GM18867 (cell line): ENCODE measurements at regions not wholly inside any gene's neighbourhood (a gene's known extent, or its start where the extent isn't known, plus 50 kb on each side); places are given as distances from the start of the nearest gene placed in this dataset.
"Not testable (repeated sequence)": the region's sequence is repeated elsewhere in the genome, so short reads cannot be mapped to it uniquely, and the experiment has no call there.

Source experiments
- ATAC-seq: cut with Tn5 transposase; IDR thresholded peaks from one replicate; pipeline ENCODE4 v1.9.1; 2021; ENCODE audit warnings: mild to moderate bottlenecking, moderate library complexity; ENCODE audit not compliant: unreplicated experiment

DNA sequence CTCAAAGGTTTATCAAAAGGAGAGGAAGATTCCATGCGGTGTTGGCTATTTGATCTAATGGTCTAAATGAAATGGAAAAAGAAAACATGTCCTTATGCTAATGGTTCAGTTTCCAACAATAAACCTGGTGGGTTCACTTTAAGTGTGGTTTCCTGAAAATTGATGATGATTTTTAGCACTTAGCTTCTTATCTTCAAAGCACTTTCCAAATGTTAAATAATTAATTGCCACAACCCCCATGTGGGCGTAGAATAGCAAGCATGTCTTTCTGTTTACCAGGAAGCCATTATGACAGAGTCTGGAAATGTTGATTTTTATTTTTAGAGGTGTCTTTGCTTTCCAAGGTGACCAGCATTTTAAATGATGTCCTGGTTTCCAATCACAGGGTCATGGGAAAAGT is 134.8 kb upstream of the SLC4A4 start:
- ATAC-seq: no peak

DNA sequence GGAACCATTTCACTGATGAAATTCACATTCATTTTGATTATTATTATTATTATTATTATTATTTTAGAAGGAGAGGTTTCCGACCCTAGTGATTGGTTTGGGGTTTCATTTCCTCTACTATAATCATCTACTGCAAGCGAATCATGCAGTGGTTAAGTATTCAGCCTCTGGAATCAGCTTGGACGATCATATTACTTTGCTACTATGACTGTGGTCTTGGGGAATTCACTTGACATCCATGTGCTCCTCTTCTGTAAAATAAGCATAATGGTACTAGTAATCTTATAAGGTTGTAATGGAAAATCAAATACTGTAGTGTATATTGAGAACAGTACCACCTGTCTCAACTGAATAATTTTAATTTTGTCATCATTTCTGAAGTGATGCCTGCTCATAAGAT is 132.1 kb upstream of the SLC4A4 start:
- no peak for ATAC-seq

DNA sequence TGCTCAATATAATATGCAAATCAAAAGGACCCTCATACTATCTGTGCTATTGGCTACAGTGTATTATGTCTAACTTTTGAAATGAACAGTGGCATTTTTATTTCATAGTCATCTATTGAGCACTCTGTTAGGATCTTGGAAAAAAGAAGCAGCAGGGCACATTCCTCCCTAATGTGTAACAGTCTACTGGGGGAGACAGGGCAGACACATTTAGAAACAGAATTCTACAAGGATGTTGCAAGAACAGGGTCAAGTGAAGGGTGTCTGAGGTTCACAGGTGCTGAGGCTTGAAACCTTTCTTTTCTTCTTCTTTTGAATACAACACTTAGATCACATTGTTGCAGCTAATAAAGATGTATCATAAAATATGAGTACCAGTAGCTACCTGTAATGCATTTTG is 129.7 kb upstream of the SLC4A4 start:
- ATAC-seq: no peak

DNA sequence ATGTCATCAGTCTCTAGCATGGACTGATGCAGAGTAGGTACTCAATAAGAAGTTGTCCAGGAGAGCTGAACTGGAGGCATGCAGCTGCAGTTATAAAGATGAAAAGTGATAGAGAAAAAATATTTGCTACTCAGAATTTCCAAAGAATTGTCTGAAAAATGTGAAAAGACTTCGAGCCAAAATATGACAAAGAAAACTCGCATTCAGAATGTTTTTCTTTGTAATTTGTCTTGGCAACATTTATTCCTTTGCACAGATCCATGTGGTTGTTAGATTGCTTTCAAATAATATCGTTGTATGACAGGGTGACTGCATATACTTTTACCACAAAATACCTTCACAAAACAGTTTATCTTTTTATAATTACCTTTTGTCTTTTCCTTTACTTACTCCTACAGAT is 128.0 kb upstream of the SLC4A4 start:
- ATAC-seq: no peak

DNA sequence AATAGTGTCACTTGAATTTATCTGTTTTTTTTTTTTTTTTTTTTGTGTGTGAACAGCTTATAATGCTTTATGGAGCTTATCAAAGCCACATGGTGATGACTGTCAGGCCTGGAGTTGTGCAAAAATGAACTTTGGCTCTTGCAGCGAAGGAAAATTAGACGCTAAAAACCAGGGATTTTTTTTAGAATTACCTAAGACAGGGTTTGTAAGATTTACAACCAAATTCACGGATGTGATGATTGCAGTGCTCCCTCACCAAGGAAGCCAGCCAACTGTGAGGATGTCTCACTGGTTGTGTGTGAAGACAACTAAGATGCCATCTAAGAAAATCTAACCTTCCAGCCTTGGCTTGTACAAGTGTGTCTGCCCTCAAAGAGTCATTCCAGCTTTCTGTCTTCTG is 127.1 kb upstream of the SLC4A4 start:
- ATAC-seq: no peak

DNA sequence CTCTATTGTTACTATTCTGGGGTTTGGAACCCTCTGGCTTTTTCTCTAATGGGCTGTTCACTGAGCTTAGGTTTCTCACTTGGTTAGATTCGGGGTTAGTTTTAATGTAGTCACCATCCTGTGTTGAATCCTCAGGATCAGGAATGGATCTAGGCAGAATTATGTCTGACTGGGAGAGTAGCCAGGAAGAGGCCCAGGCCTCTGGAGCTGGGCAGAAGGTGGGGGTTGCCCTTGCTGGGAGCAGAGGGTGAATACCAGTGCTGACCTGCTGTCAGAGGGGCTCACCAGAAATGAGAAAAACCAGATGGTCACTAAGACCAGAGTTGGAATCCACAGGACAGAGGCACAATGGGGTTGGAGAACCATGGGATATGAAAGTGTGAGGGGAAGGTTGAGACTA is 126.6 kb upstream of the SLC4A4 start:
- ATAC-seq: no peak

DNA sequence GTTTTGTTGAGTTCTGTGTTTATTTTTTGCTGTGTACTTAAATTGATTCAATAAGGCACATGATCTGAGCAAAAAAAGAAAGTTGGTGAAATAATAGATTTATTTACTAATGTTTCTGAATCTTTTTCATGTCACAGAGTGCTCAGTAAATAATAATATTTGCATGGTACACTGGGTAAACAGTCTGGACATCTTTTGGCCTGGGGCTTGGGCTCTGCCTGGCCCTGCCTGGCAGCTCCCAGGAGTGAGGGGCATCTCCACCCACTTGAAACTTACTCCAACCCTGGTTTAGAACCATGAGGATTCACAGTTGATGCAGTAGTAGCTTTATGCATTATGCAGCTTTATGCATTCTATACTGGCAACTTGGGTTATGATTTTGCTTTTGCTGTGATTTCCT is 124.2 kb upstream of the SLC4A4 start:
- ATAC-seq: no peak

DNA sequence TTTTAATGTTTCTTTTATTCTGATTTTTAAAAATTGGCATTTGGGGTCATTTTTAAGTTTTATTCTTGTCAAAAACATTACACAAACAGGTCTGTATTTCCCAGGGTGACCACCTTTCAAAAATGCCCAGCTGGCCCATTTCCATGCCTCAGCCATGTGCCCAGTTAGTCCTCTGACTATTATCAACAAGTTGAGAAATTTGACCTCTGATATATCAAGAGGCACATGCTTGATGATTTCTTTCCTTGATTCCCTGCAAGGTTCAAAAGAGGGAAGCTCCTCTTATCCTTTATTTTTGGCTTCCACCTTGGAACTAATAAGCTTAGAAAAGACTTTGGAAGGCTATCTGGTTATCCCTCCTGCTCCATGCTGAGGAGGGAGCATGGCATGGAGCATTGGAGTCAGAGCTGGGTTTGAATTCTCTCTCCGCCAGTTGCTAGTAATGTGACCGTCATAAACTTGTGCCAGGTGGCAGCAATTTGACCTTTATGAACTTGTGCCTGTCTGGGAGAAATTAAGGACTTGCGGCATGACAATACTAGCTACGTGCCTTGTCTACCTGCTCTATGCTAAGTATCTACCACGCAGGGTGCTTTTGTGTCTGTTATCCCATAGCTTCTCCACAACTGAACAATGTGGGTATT is 122.4 kb upstream of the SLC4A4 start:
- no peak for ATAC-seq

DNA sequence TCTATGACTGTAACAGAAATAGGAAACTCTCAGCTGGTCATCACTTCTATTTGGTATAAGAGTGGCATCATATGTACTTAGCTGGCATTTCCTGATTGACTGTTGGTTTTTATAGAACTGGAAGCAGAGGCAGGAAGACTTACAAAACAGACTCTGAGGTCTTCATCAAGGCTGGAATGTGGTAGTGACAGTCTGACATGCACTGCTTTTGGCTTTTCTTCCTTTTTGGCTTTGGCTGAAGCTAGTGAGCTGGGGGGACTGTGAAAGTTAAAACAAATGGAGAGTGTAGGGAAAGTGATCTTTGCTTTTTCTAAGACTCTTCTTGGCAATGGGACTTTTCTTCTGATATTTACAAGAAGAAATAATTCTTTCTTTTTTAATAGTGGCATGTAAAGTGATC is 121.1 kb upstream of the SLC4A4 start:
- ATAC-seq: no peak

DNA sequence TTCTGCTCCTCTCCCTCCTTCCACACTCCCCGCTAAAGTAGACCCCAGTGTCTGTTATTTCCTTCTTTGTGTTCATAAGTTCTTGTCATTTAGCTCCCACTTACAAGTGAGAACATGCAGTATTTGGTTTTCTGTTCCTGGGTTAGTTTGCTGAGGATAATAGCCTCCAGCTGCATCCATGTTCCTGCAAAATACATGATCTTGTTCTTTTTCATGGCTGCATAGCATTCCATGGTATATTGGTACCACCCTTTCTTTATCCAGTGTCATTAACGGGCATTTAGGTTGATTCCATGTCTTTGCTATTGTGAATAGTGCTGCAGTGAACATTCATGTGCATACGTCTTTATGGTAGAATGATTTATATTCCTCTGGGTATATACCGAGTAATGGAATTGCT is 118.0 kb upstream of the SLC4A4 start:
- not testable (repeated sequence) for ATAC-seq

DNA sequence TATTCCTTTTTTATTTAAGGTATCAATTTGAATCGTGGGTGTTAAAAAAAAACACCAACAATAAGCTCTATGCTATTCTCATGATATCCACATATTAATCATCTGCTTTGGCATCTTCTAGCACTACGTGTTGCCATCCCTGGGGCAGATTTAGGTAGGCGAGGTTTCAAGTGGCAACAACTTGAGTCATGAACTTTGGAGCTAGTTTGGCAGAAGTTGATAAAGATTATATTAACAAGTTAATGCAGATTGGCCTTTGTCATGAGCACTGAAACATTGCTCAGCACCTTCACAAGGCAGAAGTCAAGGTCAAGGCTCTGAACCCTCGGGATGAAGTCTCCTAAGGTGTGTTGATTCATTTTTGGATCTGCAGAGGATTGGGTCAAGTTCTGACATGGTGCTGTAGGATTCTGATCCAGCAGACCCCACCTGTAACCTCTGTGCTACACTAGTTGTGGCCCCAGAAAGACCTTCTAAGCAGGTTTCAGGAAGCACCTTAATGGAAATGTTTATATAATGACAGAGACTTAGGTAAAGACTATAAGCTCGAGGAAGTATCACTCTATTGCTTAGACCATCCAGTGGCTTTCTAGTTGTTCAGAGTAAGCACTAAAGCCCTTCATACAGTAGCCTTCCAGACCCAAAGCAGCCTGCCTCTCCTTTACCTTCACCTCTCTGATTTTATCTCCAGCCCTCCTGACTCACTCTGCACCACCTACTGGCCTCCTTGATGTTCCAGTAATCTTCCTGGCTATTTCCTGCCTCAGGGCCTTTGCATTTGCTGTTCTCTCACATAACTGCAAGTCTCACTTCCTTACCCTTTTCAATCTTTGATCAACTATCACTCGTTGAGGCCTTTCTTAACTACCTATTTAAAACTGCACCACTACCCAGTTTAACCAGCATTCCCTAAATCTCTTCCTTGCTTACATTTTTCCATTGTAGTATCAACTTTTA is 117.0 kb upstream of the SLC4A4 start:
- ATAC-seq: no peak

DNA sequence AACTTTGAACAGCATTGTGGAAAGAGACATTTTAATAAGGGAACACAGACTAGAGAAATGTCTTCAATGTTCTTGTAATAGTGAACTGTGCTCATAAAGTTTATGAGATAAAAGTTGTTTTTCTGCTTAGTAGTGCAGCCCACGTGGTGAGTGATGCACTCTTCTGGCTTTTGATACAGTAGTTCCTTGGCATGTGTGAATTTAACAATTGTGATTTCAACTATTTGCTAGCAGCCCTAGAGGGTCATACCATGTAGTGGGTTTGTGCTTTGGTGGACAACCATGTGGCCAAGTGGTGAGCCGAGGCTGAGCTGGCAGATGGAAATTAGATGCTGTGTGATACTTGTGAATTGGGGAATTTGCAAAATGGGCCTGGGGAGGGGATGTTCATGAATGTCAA is 116.2 kb upstream of the SLC4A4 start:
- ATAC-seq: no peak

DNA sequence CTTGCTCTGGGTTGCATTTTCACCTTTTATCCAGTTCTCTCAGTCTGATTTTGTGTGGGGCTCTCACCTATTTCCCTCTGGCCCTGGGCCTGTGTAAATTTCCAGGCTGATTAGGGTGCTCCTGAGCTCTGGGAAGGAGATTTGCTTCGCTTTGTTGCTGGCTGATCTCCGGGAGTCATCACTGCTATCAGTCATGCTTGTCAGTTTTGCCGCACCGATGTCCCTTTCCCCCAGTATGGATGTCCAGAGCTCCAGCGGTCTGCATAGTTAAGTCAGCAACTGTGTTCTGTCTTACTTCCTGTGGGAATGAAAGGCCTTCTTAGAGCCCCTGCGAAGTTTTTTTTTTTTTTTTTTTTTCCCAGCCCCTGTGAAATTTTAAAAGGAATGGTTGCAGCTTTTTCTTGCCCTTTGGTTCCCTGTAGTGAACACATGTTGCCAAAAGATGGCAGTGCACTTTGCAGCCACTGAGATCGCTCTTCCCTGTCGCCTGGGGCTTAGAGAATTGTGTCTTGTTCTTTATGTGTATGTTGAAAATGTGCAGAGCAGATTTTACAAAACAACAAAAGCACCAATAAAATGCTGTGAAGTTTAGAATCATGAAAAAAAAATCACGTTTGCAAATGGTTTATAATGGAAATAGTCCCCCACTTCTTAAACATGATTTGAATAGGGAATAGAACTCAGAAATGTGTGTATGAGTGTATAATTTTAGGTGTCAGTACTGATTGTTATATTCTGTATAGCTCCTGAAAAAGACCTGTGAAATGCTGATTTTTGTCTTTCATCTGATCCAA is 109.1 kb upstream of the SLC4A4 start:
- ATAC-seq: peak; percentile 63

DNA sequence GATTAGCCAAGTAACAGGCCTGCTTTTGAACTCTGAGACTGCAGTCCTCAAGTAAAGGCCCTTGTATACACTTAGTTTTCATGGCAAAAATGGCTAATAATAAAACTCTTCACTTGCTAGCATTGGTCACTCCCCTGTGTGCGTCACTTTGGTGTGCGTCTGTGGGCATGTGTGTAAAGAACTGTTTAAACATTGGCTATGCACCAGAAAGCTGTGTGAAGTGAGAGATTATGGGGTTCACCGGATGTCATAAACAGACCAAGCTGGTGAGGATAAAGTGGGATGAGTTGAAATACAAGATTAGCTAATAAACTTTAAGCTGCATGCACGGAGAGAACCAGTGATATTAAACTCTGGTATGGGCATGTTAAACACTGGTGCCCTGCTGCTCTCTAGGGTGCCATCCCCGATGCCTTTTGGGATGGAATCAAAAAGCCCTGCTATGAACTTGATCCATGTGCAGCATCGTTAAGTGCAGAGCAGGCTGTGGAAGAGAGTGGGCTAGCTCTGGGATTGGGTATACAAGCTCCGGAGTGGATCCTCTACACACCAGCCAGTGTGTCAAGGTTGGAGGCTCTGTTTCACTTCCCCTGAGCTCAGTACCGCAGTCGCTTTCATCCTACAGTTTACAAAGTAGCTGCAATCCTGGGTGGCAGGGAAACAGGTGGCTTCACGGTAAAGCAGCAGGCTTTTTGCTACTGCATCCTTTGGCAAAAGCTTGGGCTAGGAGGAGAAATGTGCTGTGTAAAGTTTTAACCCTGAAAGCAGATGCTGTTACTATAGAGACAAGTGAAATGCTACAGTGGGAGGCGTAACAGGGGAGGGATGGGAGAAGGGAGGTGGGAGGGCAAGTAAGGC is 108.3 kb upstream of the SLC4A4 start:
- ATAC-seq: no peak

DNA sequence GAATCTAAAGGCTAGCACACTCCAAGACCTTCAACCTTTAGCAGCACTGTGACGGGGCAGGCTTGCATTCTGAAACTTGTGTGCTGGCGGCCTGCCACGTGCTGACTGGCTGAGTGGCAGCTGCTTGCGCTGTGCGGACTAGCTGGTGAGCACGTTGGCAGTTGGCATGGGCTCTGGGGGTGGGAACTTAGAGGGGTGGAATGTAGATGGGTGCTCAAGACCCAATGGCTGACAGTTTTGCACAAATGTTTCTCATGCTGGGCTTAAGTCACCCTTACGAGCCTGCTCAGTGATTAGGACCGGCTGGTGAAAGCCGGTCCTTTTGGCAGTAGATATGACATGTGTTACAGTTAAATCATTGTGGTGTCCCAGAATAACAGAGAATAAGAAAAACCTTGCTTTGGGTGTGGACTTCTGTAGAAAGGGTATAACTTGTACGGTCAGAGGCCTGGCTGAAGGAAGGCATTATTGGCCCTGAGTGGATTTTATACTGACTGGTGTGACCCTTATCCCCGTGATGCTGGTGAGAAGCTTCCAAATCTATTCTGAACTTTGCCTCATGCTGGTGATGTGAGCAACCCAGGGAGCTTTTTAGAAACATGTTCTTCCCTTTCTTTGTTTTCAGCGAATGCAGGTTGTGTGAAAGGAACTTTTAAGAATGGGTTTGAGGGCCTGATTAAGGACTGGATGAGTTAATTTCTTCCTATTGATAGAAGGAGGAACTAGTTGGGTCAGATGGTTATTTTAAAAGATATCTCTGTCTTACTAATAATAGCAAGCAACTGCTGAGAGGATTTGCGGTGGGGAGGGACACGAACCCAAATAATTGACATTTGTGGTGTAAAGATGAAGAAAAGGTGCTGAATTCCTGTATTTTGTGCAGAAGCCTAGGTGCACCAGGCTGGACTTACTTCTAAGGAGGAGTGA is 107.4 kb upstream of the SLC4A4 start:
- ATAC-seq: no peak

DNA sequence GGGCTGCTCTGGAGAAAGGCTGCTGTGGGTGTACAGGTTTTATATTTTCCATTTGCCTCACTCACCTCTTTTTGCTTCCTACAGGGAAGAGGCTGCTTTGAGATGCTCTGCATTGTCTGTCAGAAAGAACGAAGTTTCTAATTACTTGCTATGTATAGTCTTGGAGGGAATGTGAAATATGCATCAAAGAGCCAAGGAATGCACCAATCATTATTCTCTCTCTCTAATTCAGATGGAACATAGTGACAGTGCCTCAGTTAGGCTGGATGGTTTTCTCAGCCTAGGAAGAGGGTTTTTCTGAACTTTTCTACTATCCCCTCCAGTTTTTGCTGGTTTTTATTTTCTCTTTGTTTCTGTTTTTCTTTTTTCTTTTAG is 106.8 kb upstream of the SLC4A4 start:
- ATAC-seq: no peak

DNA sequence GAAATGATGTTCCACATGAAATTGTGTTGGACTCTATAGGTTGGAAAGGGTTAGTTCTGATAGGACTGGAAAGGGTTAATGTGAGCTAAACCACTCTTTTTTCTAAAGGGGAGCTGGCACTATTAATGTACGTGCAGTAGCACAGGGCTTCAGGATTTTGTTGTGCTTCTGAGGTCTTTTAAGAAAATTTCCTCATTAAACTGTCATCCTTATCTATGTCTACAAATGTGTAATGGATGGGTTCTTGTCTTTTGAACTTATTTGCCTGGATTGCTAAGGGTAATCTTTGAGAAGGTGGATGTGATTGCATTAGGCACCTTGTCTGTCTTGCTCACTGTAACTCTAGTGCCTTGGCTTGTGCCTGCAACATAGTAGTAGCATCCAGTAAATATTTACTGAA is 106.0 kb upstream of the SLC4A4 start:
- ATAC-seq: no peak

DNA sequence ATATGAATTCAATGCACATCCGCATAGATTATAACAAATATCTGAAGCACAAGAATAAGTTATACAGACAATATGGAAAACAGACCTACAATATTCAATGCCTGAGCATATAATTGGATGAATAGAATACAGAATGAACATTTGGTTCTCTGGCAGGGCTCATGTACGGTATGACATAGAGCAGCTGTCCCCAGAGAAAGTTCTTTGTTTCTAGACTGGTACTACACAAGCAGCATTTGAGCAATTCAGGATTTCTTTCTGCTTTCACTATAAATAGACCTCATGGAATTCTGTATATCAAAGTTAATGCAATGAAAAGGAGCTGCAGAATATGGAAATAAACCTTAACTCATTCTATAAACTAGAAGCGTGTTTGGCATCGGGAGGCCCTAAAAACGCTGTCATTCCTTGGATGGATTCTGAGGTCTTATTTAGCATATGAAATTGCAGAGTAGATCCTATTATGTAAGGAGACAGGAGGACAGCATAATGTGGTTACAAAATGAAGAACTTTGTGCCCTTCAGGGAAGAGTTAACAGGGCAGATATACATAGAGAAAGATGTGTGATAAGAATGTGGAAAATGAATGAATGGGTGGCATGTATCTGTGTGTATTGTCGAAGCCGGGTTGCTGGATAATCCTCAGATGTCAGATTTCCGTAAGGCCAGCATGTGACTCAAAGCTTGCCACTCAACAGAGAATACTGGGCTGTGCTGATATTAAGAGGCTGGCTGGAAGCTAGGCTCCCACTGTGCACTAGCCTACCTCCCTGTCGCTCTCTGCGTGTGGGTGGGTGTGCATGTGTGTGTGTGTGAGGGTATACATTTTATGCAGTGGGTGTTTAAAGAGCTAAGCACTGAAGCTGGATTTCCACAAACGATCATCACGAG is 103.3 kb upstream of the SLC4A4 start:
- ATAC-seq: no peak

DNA sequence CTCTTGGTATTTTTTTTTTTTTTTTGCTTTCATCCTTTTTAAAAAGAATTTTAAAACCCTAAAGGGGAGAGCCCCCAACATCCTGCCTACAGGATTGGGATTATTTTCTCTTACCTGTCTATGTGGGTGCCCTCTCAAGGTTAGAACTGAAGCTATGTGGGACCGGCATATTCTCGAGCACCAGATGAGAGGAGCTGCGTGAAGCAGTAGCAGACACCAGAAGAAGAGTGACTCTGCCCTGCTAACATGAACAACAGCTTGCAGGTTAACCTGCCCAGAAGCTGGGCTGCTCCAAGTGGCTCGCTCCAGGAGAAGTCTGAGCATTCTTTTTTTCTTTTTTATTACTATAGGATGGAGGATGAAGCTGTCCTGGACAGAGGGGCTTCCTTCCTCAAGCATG is 102.6 kb upstream of the SLC4A4 start:
- ATAC-seq: no peak
